ENCODE measurements at regions not wholly inside any gene's neighbourhood (a gene's known extent, or its start where the extent isn't known, plus 50 kb on each side); places are given as distances from the start of the nearest gene placed in this dataset.

DNA sequence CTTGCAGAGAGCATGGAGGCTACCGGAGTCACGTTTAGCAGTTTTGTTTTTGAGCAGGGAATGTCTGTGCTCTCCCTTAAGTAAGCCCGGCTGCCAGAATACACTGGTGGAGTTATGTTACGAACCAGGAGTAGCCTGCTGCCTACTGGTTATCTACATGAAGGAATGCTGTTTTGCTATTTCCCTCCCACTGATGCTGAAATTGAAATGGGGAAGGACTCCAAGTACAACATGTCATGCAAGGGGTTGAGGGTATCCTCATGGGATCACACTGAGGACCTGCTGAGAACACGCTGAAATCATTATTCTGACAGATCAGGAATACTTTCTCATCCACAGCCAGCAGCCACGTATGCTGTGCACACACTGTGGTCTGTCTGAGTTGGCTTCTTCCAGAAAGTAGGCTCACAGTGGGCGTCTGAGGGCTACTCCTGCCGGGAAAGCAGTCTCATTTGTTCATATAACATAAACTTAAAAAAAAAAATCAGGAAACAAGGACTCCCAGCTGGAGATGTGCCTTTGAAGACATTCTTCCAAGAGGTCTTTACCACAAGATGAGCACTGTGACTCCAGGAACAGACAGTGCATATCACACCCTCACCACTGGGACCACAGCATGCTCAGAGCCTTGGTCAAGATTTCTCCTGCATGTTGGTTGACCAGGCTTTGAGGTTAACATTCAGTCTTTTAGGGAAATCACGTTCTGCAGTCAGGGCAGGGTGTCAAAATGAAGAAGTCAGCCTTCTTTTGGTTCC, 300.4 kb upstream of the RASGRP1 start:
- DNase-seq: no peak

DNA sequence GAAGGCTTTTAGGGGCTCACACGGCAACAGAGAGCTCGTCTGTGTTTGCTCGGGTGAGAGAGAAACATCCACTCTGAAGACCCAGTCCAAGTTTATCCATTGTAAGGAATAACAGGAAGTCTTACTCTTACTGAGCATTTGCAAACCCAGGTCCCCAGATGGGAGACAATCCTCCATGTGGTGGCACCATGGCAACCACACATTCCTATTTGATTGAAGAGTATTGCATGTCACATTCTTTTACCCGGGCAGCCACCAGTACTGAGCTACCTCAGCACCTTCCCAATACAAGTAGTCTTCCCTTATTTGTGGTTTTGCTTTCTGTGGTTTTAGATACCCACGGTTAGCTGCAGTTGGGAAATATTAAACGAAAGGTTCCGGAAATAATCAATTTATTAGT, 302.9 kb upstream of the RASGRP1 start:
- DNase-seq: no peak

DNA sequence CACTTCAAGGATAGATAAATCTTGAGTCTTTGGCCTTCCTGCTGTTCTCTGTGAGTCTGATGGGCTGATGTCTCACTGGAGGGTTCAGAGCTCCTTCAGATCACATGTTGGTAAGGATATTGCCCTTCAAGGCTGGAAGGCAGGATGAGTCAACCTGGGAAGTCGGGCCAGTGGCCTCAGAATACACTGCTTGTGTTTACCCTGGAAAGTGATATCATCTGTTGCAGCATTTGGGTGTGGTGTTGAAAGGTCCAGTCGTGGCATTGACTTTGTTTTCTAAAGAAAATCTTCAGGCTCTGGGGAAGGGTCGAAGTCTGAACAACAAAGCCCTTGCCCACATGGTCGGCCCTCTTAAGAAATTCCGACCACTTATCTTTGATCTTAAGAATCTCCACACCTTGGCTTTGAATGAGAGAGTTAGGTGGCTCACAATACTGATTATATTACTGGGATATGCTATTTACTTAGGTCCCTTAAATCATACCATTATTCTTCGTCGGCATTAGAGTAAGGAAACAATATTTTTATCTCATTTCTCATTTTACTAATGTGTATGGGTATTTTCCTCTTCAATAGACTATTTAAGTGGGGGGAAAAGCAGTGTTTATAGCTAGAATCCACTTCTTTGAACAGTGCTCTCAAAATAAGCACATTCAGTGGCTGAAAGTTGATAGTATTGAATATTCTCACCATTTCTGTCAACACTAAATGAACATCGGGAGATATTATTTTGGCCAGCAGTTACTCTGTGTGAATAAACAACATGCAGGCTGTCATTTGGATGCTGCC, 303.9 kb upstream of the RASGRP1 start:
- DNase-seq: no peak

DNA sequence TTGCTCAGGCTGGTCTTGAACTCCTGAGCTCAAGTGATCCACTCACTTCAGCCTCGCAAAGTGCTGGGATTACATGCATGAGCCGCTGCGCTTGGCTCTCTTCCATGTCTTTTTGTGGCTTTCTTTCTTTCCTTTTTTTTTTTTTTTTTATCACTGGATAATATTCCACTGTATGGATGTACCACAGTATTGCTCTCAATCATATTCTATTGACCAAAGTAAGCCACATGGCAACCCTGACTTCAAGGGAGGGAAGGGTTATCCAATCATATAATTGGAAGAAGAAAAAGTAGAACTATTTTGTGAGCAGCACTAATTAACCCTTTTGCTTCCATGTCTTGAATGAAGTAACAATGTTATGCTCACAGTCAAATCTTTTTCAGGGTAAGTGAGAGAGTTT, 307.0 kb upstream of the RASGRP1 start:
- no peak for DNase-seq

DNA sequence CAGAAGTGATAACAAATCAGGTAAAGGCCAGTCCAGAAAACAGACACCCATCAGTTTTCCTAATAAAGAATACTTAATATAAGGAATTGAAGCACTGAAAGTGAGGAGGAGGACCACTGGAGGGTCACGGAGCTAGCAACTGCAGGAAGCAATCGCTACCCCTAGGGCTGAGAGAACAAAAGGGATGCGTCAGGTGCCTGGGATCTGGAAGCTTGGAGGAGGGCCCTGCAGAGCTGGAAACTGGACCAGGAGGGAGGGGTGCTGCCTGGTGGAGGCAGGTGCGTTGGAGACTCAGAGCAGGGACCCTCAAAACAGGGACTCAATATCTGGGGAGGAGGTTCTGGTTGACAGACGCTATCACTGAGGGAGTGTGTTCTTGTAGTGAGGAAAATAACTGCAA, 308.1 kb upstream of the RASGRP1 start:
- DNase-seq: no peak

DNA sequence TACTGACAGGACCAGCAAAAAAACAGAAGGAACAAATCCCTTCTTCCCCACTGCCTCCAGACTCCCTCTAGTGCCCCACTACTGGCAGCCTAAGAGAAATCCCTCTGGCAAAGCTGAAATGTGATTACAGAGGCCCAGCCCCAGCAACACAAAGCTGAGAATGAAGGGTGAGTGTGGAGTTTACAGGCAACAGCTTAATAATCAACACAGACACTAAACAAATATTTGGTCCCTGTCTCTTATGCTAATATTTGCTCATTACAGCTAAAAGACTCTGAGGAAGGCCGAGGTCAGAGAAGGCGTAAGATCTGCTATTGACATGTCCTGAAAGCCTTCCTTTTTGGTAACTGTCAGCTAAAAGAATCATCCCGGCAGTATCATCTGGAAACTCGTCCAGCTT, 308.5 kb upstream of the RASGRP1 start:
- DNase-seq: no peak

DNA sequence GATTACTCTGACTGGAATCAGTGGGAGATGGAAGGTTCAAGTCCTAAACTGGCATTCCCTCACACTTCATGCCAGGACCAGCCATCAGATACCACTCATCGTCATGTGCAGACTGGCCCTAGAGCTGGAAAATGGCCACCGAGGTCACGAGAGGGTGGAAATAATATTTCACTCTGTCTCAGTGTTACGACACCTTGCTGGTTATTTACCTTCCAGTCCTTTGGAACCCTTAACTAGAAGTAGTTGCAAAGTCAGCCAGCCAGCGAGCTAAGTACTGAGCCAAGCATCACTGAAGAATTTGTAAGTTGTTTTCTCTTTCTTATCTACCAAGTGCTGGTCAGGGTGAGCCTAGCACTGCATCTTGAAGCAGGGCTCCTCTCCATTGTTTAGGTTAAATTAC, 309.9 kb upstream of the RASGRP1 start:
- DNase-seq: no peak

DNA sequence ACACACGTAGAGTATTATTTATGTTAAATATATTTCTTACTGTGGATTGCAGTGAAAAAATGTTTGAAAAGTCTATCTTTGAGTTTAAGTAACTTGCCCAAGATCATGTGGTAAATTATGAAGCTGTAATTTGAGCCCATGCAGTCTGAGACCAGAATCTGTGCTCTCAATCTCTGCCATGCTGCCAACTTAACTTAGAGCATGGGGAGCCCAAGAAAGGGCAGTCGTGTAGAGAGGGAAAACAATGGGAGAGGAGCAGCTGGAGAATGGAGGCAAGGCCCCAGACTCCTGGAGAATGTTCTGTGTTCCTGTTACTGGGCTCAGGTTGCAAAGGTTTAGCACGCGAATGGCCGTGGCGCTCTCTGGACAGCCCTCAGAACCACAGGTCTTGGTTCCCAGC, 311.6 kb upstream of the RASGRP1 start:
- no peak for DNase-seq

DNA sequence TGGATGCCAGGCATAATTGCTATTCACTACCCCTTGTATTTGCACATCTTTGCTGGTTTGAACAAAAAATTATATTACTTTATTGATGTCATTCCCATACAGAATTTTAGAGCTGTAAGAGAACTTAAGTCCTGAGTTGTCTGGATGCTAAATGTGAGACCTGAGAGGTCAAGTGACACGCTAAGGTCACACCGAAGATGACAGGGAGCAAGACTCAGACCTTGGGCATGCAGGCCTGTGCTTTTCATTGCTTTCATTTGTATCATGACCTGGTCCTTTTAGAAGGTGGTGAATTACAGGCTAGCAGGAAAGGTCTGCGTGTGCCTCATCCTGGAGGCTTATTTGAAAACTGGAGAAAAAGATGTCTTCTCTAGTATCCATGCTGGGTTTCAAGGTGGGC, 312.0 kb upstream of the RASGRP1 start:
- DNase-seq: no peak

DNA sequence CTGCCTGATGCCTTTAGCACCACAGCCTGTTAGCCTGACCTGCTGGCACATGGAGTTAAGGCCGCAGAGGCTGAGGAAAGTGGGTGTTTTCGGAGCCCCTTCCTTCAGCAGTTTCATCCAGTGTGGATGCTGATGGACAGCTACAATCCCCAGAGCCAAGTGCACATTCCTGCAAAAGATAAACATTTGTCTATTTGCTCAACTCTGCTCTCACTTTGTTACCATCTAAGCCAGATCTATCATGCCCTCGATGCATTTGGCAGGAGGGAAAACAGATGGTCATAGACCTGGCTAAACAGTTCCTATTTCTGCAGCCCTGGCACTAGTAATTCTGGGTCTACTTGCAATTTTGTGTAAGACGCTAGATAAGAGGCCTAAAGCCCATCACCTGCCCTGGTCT, 312.9 kb upstream of the RASGRP1 start:
- DNase-seq: no peak

DNA sequence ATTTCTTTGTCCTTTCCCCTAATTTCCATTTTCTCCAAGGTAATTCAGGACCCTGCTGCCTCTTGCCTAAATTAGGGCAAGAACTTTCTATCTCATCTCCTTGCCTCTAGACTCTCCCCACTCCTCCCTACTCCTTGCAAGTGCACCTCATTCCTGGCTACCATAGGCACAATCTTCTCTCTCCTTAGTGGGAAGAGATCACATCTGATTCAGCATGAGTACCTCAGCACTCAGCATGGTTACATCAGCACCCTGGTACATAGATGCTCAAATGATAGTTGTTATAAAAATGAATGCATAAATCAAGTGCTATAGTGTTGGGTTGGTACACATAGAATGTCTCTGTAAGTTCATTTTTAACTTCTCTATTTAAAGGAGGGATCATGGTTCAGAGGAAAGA, 313.4 kb upstream of the RASGRP1 start:
- no peak for DNase-seq

DNA sequence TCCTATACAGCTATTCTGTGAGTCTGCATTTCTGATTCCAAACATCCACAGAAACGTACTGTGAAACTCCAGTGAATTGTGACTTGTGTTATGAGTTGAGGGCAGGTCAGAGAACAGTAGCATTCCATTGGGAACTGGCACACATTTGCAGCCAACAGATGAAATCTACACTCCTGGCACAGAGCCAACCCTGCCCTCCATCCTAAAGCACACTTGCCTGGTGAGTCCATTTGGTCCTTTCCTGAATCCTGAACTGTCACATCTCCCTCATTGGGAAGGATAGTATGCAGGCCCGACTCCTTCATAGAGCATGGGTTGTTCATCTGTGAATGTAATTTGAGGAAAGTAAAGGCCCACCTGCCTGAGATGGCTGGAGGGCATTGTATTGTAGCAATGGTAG, 314.3 kb upstream of the RASGRP1 start:
- no peak for DNase-seq

DNA sequence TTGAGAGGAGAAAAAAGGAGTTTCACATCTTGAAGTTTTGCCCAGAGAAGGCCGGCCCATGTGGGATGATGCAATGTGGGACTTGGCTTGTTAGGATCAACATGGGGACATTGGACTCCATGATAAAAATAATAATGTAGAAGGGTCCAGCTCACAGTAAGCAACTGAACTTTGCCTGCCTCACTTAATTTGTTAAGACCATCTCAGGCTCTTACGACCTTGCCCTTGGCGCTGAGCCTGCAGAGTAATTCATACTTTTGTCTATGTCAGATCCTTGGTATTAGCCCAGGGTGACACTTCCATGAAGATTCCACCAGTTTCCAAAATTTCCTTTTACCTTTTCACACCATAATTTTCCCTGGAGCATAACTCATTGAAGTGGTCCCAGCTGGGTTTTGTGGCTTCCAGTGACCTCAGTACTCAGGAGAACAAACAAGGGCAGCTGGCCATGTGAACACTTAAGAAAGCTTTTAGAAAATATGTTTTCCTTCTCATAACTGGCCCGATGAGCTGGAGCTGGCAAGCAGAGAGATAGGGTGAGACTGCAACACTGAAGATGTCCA, 315.4 kb upstream of the RASGRP1 start:
- DNase-seq: no peak

DNA sequence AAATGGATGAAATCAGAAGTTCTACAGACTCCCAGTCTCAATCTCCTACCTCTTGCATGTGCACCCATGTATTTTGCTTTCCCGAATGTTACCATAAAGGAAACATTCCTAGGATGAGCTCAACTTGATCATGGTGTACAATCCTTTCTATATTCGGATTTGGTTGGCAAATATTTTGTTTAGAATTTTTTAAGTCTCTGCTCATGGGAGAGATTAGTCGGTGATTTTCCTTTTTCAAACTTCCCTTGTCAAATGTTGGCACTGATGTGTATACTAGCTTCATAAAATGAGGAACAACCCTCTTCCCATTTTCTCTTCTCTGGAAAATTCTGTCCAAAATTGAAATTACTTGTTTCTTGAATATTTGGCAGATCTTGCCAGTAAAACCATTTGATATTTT, 317.6 kb upstream of the RASGRP1 start:
- DNase-seq: no peak

DNA sequence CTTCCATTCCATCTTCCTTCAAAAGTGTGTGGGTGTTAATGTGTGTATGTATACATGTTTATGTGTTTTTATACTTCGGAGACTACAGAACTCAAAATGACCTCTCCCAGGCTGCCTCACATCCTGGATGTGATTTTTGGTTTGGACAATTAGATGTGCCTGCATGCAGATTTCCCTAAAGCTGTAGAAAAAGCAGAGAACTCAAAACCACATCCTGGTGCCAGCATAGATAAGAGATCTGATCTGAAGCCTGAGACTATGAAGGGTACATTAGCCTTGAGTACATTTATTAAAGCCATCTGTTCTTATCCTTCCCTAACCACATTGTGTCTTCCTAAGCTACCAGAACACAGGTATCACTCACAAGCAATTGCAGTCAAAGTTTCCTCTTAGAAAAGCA, 319.4 kb upstream of the RASGRP1 start:
- DNase-seq: no peak

DNA sequence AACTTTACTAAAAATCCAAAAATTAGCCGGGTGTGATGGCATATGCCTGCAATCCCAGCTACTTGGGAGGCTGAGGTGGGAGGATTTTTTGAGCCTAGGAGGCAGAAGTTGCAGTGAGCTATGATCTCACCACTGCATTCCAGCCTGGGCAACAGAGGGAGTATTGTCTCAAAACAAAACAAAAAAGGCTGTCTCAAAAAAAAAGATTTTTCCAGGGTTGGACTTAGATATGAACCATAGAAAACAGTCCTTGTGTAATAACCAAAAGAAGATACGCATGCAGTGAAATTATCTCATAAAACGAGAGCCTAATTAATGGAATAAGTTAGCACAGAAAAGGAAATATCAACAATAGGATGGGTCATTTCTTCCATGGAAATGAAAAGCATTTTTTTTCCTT, 320.4 kb upstream of the RASGRP1 start:
- DNase-seq: no peak

DNA sequence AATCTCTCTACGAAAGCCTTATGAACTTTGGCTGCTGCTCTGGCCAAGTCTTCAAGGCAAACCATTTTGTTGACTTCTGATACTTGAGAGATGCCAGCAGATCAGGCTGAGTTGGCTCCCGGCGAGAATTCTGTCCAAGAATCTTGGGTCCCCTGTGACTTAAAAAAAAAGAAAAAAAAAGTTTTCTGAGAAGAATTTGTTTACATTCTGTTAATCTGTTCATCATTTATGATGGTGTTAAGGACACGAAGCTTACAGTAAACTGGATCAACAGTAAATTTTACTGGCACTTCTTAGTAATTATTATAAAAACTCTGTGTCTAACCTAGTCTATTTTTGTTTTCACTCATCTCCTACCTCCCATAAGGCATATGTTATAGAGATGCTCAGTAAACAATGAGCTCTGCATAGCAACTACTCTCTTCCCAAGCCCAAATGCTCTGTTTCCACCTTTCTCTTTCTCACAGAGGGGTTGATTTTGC, 320.9 kb upstream of the RASGRP1 start:
- DNase-seq: no peak

DNA sequence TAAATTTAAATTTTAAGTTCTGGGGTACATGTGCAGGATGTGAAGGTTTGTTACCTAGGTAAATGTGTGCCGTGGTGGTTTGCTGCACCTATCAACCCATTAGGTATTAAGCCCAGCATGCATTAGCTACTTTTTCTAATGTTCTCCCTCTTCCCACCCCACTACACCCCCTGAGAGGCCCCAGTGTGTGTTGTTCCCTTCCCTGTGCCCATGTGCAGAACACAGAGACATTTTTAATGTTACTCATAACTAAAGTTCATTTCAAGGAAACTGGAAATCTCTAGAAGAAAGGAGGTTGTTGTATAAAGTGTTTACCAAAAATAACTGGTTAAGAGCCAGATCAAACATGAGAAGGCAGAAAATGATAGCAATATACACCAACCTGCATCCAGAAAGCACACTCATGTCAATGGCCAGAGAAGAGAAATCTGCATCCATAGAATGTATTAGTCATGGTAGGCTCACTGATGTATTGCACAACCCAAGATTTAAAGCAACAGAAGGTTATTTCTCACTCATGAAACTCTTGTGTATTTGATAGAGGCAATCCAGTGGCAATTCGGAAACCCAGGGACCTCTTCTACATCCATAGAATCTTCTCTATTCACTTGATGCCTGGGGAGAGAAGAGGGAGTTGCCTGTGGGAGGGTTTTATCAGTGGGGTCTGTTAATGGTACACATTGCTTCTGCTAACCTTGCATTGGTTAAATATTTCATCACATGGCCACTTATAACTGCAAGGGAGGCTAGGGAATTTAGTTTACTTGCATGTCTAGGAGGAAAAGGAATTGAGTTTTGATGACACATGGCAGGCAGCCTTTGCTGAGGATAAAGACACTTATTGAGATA, 321.9 kb upstream of the RASGRP1 start:
- DNase-seq: no peak

DNA sequence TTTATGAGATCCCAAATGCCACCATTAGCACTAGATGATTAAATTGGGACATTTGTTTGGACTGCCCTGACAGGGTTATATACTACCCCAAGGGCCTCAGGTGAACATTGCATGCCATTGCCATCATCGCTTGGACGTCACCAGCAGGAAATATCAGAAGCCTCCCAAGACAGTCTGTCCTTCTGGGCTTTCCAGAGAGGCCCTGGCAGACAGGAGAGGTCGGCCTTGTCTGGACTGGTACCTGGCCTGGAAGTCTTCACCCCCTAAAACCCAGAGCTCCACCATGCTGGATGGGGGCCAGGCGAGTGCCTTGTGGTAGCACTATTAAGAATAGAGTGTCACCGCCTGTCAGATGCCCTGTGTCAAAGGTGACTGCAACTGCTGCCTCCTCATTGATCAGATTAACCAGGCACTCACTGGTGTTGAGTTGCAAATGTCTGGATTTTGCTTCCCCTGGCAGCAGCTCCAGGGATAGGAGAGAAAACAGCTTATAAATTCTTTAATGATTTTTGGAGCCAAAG, 324.1 kb upstream of the RASGRP1 start:
- DNase-seq: no peak

DNA sequence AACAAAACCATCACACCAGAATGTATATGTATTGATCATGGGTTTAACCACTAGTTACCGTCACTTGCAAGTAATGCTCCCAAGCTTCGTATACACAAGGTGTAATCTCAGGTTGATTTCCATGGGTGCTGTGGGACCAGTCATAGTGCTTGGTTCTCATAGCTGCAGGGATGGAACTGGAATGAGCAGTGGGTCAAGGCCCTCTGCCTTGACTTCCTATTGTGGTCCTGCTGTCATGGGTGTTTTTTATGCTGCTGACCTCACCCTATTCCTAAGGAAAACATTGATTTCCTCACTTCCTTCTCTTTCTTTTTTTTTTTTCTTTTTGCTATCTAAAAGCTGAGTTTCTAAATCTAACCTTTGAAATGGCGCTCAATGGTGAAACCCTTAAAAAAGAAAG, 325.6 kb upstream of the RASGRP1 start:
- no peak for DNase-seq

DNA sequence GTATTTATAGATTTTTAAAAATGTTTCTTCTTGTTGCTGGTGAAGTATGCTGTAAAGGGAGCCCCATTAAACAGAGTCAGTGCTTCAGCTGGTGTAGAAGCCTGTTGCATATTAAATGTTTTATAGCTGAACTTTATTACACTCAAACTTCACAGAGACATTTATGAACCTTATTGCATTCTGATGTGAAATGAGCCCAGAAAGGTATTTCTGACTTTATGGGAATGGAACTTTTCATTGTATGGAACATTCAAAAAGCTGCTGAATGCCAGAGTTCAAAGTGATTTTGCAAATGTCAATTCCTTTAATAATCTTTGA, 329.3 kb upstream of the RASGRP1 start:
- no peak for DNase-seq

DNA sequence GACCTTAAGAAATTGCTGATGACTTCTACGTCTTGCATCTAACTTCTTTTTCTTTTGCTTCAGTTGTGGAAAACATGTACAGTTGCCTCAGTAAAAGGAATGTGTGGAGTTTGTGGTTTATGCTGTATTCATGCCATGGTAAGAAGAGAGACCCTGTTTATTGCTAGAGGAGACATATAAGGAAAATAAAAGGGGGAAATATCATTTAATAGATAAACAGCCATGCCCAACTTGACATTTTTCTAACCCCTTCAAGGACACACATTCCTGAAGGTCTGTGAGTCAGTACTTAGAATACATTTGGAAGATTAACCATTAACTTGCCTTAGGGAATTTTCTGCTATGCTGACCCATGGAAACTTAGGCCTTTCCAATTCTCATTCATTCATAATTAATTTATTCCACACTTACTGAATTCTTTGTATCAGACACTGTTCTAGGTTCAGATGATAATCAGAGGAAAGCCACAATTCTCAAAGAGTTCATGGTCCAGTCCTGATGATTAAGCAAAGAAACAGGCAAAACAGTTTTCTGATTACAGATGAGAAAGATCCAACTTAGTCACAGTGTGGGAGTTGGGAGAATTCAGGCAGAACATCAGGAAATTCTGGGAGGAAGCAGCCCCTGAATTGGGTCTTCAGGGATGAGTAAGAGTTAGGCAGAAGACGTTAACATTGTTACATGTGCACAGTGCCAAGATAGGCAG, 329.8 kb upstream of the RASGRP1 start:
- no peak for DNase-seq

Measured in SHP77 treated with DMSO at 0.1 percent for 48 hours (cell line).